Endothelial cell of umbilical vein (primary cell): ENCODE measurements at regions not wholly inside any gene's neighbourhood (a gene's known extent, or its start where the extent isn't known, plus 50 kb on each side); places are given as distances from the start of the nearest gene placed in this dataset.

Source experiments
- BruUV-seq: library from RNA; stranded (reverse); fragments of 400-500 nt; replicated peaks from 2 replicates; lab custom pipeline; 2021; lab: Mats Ljungman, UMichigan
- CTCF ChIA-PET: fragments of 300-600, 350-600 bp; sonication (Branson Sonifier 250); formaldehyde crosslinking; loops from one replicate; lab custom pipeline; 2021; ENCODE audit warnings: antibody characterized with exemption, inconsistent platforms; lab: Charles Lee
- POLR2A ChIA-PET: fragments of 300-600, 350-600 bp; sonication (Branson Sonifier 250); formaldehyde crosslinking; loops from one replicate; lab custom pipeline; 2021; ENCODE audit warnings: antibody characterized with exemption, inconsistent platforms; lab: Charles Lee
- DNase-seq: peaks from one replicate; pipeline ENCODE4 v3.0.0-alpha.2; 2011; ENCODE audit warnings: low read depth, low spot score
- FAIRE-seq: peaks from 2 replicates; lab custom pipeline; 2011; peaks lifted over from hg19 to GRCh38; lab: Jason Lieb, UNC
- H2AFZ ChIP-seq: 2 replicates; pipeline ENCODE4 v1.6.0; 2012; ENCODE audit warnings: low read depth, low read length, control low read depth, inconsistent platforms
- H3K27ac ChIP-seq: 2 replicates; pipeline ENCODE4 v1.5.1; 2011; ENCODE audit warnings: low read depth, mild to moderate bottlenecking, control low read depth, low read length, moderate library complexity; ENCODE audit not compliant: insufficient read depth
- H3K27me3 ChIP-seq, 2 experiments: 2 replicates each; pipeline versions ENCODE4 v1.6.0 to v1.6.1; 2011; ENCODE audit warnings: low read length in 2 of 2, mixed read lengths in 1 of 2; ENCODE audit not compliant: control insufficient read depth in 2 of 2, insufficient read depth in 2 of 2
- H3K36me3 ChIP-seq, 2 experiments: 2 replicates in 1 of 2; 3 replicates in 1 of 2; pipeline ENCODE4 v1.5.1; 2011; ENCODE audit warnings: low read length in 2 of 2, mild to moderate bottlenecking in 1 of 2, moderate library complexity in 1 of 2; ENCODE audit not compliant: control insufficient read depth in 2 of 2, insufficient read depth in 2 of 2; ENCODE audit errors: extremely low read depth in 1 of 2
- H3K4me1 ChIP-seq: 3 replicates; pipeline ENCODE4 v1.5.1; 2011; ENCODE audit warnings: mild to moderate bottlenecking, low read length; ENCODE audit not compliant: control insufficient read depth, insufficient read depth; ENCODE audit errors: extremely low read depth
- H3K4me2 ChIP-seq: 2 replicates; pipeline ENCODE4 v1.6.1; 2011; ENCODE audit warnings: low read length, control low read depth, mixed read lengths; ENCODE audit not compliant: insufficient read depth
- H3K4me3 ChIP-seq, 3 experiments: fragments of 200-600 bp in 1 of 3; sonication (generic), shearing (Covaris generic) in 1 of 3; replicated peaks in 1 of 3; 2 replicates each; pipeline ENCODE4 v1.5.1; 2011 to 2016; ENCODE audit warnings: control low read depth in 3 of 3, low read length in 3 of 3, mild to moderate bottlenecking in 2 of 3, inconsistent platforms in 1 of 3, low read depth in 1 of 3, moderate library complexity in 1 of 3; ENCODE audit not compliant: insufficient read depth in 1 of 3
- H3K79me2 ChIP-seq: 2 replicates; pipeline ENCODE4 v1.6.0; 2012; ENCODE audit warnings: low read length, inconsistent platforms; ENCODE audit not compliant: control insufficient read depth, insufficient read depth
- H3K9ac ChIP-seq: replicated peaks from 2 replicates; pipeline ENCODE3; 2011; ENCODE audit warnings: low read length, control low read depth; ENCODE audit not compliant: insufficient read depth; ENCODE audit errors: extremely low read depth
- H3K9me1 ChIP-seq: replicated peaks from 3 replicates; pipeline ENCODE4 v1.6.0; 2011; ENCODE audit warnings: mild to moderate bottlenecking, low read length; ENCODE audit not compliant: control insufficient read depth, insufficient read depth; ENCODE audit errors: extremely low read depth
- H3K9me3 ChIP-seq: replicated peaks from 2 replicates; pipeline ENCODE4 v1.5.1; 2012; ENCODE audit warnings: low read length, inconsistent platforms; ENCODE audit not compliant: control insufficient read depth, insufficient read depth
- H4K20me1 ChIP-seq: replicated peaks from 2 replicates; pipeline ENCODE3; 2011; ENCODE audit warnings: mild to moderate bottlenecking, low read length; ENCODE audit not compliant: control insufficient read depth, insufficient read depth; ENCODE audit errors: extremely low read depth
- EZH2 ChIP-seq: IDR thresholded peaks from 2 replicates; pipeline ENCODE4 v1.6.1; 2012; ENCODE audit warnings: borderline replicate concordance, low read depth, mild to moderate bottlenecking, moderate library complexity, low read length, inconsistent platforms; ENCODE audit not compliant: severe bottlenecking
- FOS ChIP-seq: IDR thresholded peaks from 2 replicates; pipeline ENCODE4 v1.6.1; 2011; ENCODE audit warnings: mild to moderate bottlenecking, low read length, moderate library complexity, borderline replicate concordance; ENCODE audit not compliant: insufficient read depth
- GATA2 ChIP-seq: IDR thresholded peaks from 2 replicates; pipeline ENCODE4 v1.7.0; 2011; ENCODE audit warnings: low read depth, mild to moderate bottlenecking, moderate library complexity, mixed read lengths, low read length; ENCODE audit not compliant: insufficient read length, insufficient read depth
- JUN ChIP-seq: IDR thresholded peaks from 2 replicates; pipeline ENCODE4 v1.6.1; 2011; ENCODE audit warnings: borderline replicate concordance, low read depth; ENCODE audit not compliant: insufficient read length, insufficient read depth
- MYC ChIP-seq: IDR thresholded peaks from one replicate; pipeline ENCODE4 v1.6.1; 2011; ENCODE audit warnings: mild to moderate bottlenecking, low read depth, low read length
- POLR2A ChIP-seq: IDR thresholded peaks from 2 replicates; pipeline ENCODE4 v1.6.1; 2012; ENCODE audit warnings: low read depth, mild to moderate bottlenecking, control low read depth, low read length
- POLR2AphosphoS5 ChIP-seq: IDR thresholded peaks from 2 replicates; pipeline ENCODE4 v1.6.1; 2012; ENCODE audit warnings: low read depth, mild to moderate bottlenecking, control low read depth, low read length, moderate library complexity; ENCODE audit not compliant: insufficient read depth
- dilution Hi-C: fragments of 300-500 bp; cut with MboI; formaldehyde crosslinking; loops from one replicate; pipeline ENCODE4 v1.15.0; 2019; ENCODE audit warnings: low sequenced_read_pairs; ENCODE audit not compliant: extremely low pct_ligation_motif_present
- intact Hi-C: fragments of 100-400 bp; cut with micrococcal nuclease; formaldehyde crosslinking; loops from one replicate; pipeline ENCODE4 v1.10.0; 2022
- TF ChIP-seq, protein P1 (sequence below), 2 donors: IDR thresholded peaks; 1 replicate in 1 of 2; 2 replicates in 1 of 2; pipeline ENCODE4 v1.5.1; 2011; ENCODE audit warnings: low read length in 2 of 2, mild to moderate bottlenecking in 2 of 2, moderate library complexity in 2 of 2, control low read depth in 1 of 2, inconsistent platforms in 1 of 2, low read depth in 1 of 2; ENCODE audit not compliant: insufficient read depth in 1 of 2; ENCODE audit errors: extremely low read depth in 1 of 2
- TF ChIP-seq, protein P2 (sequence below): IDR thresholded peaks from 2 replicates; pipeline ENCODE4 v1.6.1; 2011; ENCODE audit not compliant: insufficient read depth, insufficient read length

DNA sequence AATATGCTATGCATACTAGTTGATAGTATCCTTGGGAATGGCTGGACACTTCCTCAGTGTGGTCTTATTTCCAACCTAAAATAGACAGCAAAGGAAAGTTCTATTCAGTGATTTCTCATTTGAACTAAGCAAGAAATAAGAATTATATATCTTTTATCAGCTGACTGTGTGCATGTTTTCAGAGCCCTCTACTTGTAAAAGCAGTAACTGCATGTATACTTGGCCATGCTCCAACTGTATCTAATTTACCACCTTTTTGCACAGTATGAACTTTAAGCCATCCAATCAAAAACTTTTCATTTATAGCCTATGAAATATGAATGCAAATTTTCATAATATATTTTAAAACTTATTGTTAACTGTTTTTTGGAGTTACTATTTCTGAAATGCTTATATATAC is 136.4 kb upstream of the PCDH9 start:
- POLR2A ChIA-PET = no interaction called here
- peak; percentile 4 for DNase-seq

DNA sequence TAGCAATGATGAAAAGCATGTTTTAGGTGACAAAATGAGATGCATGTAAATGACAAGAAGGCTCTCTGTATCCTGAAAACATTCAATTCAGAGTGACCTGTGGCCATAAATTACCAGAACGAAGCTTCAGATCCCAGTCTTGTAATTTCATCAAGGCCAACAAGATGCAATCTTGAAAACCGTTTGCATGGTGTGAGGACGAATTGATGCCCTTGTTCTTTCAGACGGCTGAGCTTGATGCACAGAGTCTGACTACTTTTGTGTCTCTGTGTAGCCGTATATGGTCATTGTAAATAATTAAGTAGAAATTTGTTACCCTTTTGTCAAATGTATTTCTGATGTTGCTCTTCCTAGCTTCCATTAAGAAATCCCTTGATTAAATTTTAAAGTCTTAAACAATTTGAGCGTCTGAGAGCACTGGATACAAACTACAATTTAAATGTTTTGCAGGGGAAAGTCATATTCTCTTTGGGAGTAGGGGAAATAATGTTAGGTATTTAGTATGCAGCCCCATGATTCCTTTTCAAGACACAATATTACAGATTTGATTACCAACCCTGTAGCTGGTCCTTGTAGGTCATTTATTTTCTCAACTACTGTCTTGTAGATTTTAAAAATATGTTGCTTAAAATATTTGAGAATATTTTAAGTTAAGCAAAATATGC is 125.8 kb upstream of the PCDH9 start:
- Histone ChIP-seq H4K20me1 (no peaks in the 10 kb centered on the region), H3K9me1 (no peaks in the 10 kb centered on the region), H3K36me3 (no peaks in the 10 kb centered on the region), H3K4me2 (no peak overlapping the region), H3K27ac (no peak overlapping the region), H3K79me2 (no peaks in the 10 kb centered on the region), H3K9me3 (no peaks in the 10 kb centered on the region), H3K4me1 (no peaks in the 10 kb centered on the region), H2AFZ (no peak overlapping the region), H3K4me3 (no peak overlapping the region), H3K27me3 (no peaks in the 10 kb centered on the region), H3K9ac (no peak overlapping the region)
- ChIA-PET CTCF (no interaction called here), POLR2A (no interaction called here)
- DNase-seq (no peak), FAIRE-seq (no peak)
- BruUV-seq = no TSS peak
- TF ChIP-seq, protein P1, sequence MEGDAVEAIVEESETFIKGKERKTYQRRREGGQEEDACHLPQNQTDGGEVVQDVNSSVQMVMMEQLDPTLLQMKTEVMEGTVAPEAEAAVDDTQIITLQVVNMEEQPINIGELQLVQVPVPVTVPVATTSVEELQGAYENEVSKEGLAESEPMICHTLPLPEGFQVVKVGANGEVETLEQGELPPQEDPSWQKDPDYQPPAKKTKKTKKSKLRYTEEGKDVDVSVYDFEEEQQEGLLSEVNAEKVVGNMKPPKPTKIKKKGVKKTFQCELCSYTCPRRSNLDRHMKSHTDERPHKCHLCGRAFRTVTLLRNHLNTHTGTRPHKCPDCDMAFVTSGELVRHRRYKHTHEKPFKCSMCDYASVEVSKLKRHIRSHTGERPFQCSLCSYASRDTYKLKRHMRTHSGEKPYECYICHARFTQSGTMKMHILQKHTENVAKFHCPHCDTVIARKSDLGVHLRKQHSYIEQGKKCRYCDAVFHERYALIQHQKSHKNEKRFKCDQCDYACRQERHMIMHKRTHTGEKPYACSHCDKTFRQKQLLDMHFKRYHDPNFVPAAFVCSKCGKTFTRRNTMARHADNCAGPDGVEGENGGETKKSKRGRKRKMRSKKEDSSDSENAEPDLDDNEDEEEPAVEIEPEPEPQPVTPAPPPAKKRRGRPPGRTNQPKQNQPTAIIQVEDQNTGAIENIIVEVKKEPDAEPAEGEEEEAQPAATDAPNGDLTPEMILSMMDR (IDR thresholded peaks at IDR 0.05; ENCODE audit: extremely low read depth in 1 of 2, insufficient read depth in 1 of 2, low read depth in 1 of 2, low read length in 2 of 2) = no peak
- TF ChIP-seq MYC (no peak), GATA2 (no peak), EZH2 (no peak), FOS (no peak), JUN (no peak), POLR2AphosphoS5 (no peak), POLR2A (no peak)
- TF ChIP-seq, protein P2, sequence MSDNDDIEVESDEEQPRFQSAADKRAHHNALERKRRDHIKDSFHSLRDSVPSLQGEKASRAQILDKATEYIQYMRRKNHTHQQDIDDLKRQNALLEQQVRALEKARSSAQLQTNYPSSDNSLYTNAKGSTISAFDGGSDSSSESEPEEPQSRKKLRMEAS = no peak
- intact Hi-C loops = no loop called here
- dilution Hi-C loops = no loop called here

More for the DNA sequence above, 136.4 kb upstream of the PCDH9 start:
- FAIRE-seq = no peak
- Histone ChIP-seq H3K27ac (no peak overlapping the region), H4K20me1 (no peaks in the 10 kb centered on the region), H3K27me3 (no peaks in the 10 kb centered on the region), H3K4me1 (no peaks in the 10 kb centered on the region), H2AFZ (no peak overlapping the region), H3K36me3 (no peaks in the 10 kb centered on the region), H3K4me2 (no peak overlapping the region), H3K79me2 (no peaks in the 10 kb centered on the region), H3K9me1 (no peaks in the 10 kb centered on the region), H3K9me3 (no peaks in the 10 kb centered on the region), H3K9ac (no peak overlapping the region), H3K4me3 (no peak overlapping the region)
- intact Hi-C loops (no loop called here), dilution Hi-C loops (no loop called here)
- BruUV-seq = no TSS peak
- CTCF ChIA-PET = no interaction called here
- TF ChIP-seq EZH2 (no peak), POLR2A (no peak)
- TF ChIP-seq, protein P1 (IDR thresholded peaks at IDR 0.05; ENCODE audit: extremely low read depth in 1 of 2, insufficient read depth in 1 of 2, low read depth in 1 of 2, low read length in 2 of 2) = no peak
